Brain microvascular endothelial cell (primary cell): ENCODE measurements at regions not wholly inside any gene's neighbourhood (a gene's known extent, or its start where the extent isn't known, plus 50 kb on each side); places are given as distances from the start of the nearest gene placed in this dataset.

ENCODE experiments used
- DNase-seq: peaks from one replicate; pipeline ENCODE4 v3.0.0-alpha.2; 2020
- H3K27ac ChIP-seq: fragments of 250-450 bp; sonication (Bioruptor Pico); 2 replicates; pipeline ENCODE4 v1.5.1; 2020; ENCODE audit warnings: mild to moderate bottlenecking, moderate library complexity
- H3K27me3 ChIP-seq: fragments of 250-450 bp; sonication (Bioruptor Pico); replicated peaks from 2 replicates; pipeline ENCODE4 v1.5.1; 2020; ENCODE audit warnings: mild to moderate bottlenecking
- H3K36me3 ChIP-seq: fragments of 250-450 bp; sonication (Bioruptor Pico); replicated peaks from 2 replicates; pipeline ENCODE4 v1.5.1; 2020; ENCODE audit warnings: mild to moderate bottlenecking
- H3K4me3 ChIP-seq: 2 replicates; pipeline ENCODE4 v1.5.1; 2011; ENCODE audit warnings: low read depth, mild to moderate bottlenecking, control low read depth, low read length, moderate library complexity
- in situ Hi-C: cut with HindIII; loops from 2 replicates; pipeline ENCODE4 v1.10.0; 2017; ENCODE audit warnings: low sequenced_read_pairs, low pct_ligation_motif_present
- TF ChIP-seq, protein P1 (sequence below): IDR thresholded peaks from 2 replicates; pipeline ENCODE4 v1.5.1; 2011; ENCODE audit warnings: low read depth, mild to moderate bottlenecking, moderate library complexity, low read length, control low read depth, inconsistent platforms; ENCODE audit errors: missing control alignments

DNA sequence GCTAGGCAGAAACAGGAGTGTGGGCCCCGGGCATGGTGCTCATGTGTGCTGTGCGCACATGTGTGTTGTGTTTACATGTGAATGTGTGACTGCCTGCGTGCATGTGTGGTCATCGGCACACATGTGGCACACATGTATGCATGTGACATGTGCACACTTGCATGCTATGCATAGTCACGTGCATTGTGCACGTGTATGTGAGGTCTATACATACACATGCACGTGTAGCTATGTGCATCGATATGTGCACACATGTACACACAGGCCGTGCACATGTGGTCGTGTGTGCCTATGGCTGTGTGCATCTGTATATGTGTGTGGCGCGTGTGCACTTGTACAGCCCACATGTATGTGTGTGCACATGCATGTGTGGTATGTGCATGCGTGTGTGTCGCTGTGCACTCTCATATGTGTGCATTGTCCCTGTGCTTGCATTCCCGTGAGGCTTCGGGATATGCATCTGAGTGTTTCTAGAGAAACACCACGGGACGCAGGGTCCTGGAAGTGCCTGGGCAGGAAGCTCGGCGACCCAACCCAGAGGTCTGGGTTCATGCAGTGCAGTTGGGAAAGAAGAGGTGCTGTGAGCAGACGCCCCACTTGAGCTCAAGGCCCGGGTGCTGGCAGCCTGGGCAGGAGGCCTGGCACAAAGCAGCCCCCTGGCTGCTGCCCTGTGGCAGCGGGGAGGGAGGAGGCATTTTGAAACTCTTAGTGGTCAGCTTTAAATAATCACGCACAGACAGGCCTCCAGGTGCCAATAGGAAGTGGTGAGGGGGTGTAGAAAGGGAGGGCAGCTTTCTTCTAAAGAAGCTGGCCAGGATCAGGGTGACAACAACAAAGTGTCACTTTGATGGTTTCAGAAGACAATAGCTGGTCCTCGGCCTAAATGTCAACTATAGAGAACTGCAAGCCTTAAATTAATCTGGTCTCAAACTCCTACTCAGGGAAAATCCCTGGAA, 410.0 kb upstream of the MGMT start:
- in situ Hi-C loops = no loop called here
- Histone ChIP-seq H3K36me3 (no peaks in the 10 kb centered on the region), H3K27me3 (no peaks in the 10 kb centered on the region), H3K4me3 (no peak overlapping the region), H3K27ac (no peak overlapping the region)
- TF ChIP-seq, protein P1, sequence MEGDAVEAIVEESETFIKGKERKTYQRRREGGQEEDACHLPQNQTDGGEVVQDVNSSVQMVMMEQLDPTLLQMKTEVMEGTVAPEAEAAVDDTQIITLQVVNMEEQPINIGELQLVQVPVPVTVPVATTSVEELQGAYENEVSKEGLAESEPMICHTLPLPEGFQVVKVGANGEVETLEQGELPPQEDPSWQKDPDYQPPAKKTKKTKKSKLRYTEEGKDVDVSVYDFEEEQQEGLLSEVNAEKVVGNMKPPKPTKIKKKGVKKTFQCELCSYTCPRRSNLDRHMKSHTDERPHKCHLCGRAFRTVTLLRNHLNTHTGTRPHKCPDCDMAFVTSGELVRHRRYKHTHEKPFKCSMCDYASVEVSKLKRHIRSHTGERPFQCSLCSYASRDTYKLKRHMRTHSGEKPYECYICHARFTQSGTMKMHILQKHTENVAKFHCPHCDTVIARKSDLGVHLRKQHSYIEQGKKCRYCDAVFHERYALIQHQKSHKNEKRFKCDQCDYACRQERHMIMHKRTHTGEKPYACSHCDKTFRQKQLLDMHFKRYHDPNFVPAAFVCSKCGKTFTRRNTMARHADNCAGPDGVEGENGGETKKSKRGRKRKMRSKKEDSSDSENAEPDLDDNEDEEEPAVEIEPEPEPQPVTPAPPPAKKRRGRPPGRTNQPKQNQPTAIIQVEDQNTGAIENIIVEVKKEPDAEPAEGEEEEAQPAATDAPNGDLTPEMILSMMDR = no peak
- DNase-seq = no peak

DNA sequence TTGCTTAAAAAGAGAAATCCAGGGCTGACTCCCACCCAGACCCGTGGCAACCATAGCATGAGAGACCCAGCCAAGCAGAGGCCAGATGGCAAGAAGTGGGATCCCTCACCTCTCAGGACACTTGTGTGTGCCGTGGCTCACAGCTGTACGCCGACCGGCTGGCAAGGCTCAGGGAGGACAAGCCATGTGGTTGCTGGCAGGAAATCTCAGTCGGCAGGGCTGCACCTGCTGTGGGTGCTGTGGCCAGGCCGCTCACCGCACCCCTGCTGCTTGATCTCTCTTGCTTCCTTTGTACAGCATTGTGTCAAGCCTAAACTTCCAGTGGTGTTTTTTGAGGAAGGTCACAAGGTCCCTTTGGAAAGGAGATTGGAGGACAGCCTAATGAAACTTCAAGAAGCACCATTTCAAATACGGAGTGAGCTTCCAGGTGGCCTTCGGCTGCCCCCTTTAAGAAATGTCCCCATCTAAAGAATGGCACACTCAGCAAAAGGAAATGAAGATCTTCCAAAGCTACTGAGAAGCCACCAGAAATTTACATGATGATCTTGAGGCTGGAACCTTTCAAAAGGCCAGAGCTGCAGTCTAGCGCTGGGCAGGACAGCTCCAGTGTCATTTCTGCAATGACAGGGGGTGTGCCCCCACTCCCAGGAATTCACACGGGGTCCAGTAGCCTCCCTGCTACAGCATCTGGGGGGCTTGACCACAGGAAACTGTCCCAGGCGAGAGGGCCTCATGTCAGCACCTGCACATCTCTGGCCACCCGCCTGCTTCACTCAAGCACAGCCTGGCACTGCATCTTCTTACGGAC, 409.0 kb upstream of the MGMT start:
- in situ Hi-C loops = no loop called here
- Histone ChIP-seq H3K4me3 (no peak overlapping the region), H3K36me3 (no peaks in the 10 kb centered on the region), H3K27ac (no peak overlapping the region), H3K27me3 (no peaks in the 10 kb centered on the region)
- TF ChIP-seq, protein P1 = no peak
- DNase-seq = no peak

DNA sequence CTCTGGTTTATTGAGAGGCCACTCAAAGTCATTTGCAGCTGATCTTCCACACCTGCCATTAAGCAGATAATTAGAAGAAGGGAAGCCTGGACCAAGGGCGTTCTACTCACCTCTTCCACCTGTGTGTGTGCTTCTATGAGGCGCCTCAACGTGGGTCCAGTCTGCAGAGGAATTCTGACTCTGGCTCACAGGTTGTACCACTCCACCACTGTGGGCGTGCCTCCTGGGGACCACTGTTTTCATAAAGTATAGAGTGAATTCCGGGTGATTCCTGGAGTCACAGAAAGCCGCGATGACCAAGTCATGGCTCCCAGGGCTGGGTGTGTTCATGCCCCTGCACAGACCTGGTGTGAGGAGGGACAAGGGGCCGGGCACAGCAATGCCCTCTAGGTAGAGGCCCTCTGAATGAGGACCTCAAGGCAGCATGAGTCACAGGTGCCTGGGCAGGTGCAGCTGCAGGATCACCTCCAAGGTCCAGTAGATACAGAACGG, 408.3 kb upstream of the MGMT start:
- H3K4me3 ChIP-seq = no peak overlapping the region
- H3K36me3 ChIP-seq = no peaks in the 10 kb centered on the region
- no peak overlapping the region for H3K27ac ChIP-seq
- DNase-seq = no peak
- in situ Hi-C loops = no loop called here
- no peaks in the 10 kb centered on the region for H3K27me3 ChIP-seq
- TF ChIP-seq, protein P1 = no peak

DNA sequence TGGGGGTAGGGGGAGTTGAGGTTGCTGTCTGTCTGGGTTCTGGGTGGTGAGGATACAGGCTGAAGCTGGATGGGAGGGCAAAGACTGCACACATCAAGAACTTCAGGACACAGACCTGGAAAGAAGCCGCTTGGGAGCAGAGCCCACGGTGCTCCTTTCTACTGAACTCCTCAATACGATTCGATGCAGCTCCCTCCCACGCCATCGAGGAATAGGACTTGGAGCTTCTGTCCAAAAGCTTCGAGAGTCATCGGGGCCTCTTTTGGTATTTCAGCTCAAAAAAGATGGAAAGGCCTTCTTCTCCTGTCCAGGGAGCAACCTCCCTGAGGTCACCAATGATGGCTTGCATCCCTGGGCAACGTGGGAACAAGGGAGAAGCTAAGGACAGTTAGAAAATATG, 407.1 kb upstream of the MGMT start:
- TF ChIP-seq, protein P1 = no peak
- H3K36me3 ChIP-seq = no peaks in the 10 kb centered on the region
- H3K27me3 ChIP-seq = no peaks in the 10 kb centered on the region
- DNase-seq = no peak
- H3K4me3 ChIP-seq = no peak overlapping the region
- no peak overlapping the region for H3K27ac ChIP-seq
- in situ Hi-C loops = no loop called here

DNA sequence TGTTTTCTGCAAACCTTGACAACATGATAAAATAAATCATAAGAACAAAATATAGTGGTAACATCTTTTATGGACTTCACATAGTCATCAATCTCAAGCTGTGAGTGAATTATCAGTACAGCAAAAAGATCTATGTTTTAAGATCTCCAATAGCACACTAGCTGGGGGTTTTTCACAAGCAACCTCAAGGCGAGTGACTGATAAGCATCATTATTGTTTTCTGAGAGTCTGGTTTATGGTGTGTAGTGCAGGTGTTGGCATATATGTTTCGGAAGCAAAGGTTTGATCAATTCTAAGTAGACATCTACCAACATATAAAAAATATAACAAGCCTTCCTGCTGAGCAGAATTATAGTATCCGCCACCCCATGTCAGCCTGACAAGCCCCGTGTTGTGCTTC, 403.8 kb upstream of the MGMT start:
- in situ Hi-C loops = no loop called here
- H3K27ac ChIP-seq = no peak overlapping the region
- H3K4me3 ChIP-seq = no peak overlapping the region
- DNase-seq = no peak
- no peaks in the 10 kb centered on the region for H3K36me3 ChIP-seq
- TF ChIP-seq, protein P1 = no peak
- H3K27me3 ChIP-seq = no peaks in the 10 kb centered on the region
